CD4-positive, alpha-beta T cell treated with Interleukin-2 at 100 ng/mL for 4 hours (primary cell): ENCODE measurements at regions not wholly inside any gene's neighbourhood (a gene's known extent, or its start where the extent isn't known, plus 50 kb on each side); places are given as distances from the start of the nearest gene placed in this dataset.

Experiments used
- DNase-seq: peaks from one replicate; pipeline ENCODE4 v3.0.0-alpha.2; 2020; ENCODE audit warnings: low spot score

DNA sequence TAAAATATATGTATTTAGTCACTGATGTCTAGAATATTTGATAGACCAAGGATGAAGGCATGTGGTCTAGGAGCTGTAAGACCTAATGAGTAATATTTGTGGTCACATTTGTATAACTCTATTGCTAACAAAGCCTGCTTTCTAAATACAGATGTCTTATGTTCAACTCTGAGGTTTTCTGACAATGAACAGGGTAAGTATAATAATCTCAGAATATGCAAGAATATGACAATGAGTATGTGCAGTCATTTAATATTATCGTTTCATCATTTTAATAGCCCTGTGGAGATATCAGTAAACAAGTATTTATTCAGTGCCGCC is 389.6 kb downstream of the LRIG3 start:
- DNase-seq: no peak

DNA sequence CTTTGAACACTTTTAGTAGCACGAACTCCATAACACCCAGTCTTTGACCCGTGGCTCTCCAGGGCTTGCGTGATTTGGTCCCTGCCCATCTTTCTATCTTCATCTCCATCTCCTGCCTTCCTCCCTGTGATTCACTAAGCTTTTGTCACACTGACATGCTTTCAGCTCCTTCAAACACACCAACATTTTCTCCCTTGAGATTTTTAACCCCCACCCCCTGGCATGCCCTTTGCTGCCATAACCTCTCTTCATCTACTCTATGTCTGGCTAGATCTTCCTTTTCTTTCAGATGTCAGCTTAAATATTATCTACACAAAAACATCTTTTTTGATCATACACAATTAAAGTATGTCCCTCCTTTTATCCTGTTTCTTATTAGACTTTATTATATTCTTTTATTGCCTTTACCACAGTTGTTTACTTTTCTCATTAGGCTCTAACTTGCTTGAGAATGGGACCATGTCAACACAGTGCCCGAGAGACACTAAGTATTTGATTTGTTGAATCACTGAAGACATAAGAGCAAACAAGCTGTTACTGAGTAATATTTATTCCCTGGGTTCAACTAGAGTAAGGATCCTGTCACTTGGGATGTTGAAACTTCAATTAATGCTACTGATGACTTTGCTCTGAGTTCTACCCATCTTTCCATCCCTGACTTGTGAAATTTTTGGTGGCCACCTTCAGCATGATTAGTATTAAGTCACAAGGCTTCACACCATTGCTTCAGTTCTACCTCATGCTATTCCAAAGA is 387.3 kb downstream of the LRIG3 start:
- DNase-seq: no peak

DNA sequence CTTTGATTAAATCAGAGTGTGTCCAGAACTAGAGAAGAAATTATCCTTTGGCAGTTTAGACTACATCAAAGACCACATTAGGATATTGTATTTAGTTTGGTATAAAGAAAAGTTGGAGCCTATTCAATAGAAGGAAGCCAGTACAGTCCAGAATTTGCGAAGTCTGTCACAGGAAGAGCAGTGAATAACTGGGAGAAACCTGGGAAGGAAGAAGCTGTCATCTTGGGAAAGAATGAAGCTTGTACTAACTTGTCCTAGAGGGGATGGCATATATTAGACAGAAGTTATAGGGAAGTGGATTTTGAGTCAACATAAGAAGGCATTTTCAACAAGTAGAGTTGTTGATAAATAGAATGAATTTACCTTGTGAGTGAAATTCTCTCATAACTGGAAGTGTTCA is 386.7 kb downstream of the LRIG3 start:
- DNase-seq: no peak

DNA sequence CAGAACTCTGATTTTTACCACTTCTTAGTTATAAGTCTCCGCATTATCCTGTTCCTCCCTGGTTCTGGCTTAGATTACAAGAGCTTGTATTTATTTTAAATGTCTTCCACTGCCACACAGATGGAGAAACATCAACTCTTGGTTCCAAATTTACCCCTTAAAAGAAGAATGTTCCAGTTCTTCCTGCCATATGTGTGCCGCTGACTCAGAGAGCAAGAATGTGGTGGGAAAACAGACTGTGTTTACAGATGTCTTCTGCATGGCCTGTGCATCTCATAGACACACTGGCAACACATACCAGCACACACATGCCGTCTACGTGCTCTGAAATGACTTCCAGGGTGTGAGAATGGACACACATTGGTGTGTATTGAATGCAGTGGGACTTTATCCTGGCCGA is 383.0 kb downstream of the LRIG3 start:
- DNase-seq: no peak

DNA sequence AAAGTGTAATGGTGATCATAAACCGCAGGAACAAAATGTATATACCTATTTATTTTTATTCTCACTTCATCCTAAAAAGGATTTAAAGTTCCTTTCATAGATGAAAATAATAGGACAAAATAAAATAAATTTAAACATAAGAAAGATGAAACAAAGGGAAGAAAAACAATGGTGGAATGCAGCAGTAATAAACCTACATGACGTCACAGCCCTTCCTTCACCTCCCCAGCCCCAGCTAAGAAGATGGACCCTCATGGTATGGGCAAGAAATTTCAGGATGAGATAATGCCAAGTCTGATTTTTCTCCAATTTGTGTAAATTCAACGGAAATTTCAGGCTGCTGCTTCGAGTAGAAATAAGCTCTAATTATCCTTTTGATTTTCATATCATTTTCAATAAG is 381.0 kb downstream of the LRIG3 start:
- DNase-seq: no peak

DNA sequence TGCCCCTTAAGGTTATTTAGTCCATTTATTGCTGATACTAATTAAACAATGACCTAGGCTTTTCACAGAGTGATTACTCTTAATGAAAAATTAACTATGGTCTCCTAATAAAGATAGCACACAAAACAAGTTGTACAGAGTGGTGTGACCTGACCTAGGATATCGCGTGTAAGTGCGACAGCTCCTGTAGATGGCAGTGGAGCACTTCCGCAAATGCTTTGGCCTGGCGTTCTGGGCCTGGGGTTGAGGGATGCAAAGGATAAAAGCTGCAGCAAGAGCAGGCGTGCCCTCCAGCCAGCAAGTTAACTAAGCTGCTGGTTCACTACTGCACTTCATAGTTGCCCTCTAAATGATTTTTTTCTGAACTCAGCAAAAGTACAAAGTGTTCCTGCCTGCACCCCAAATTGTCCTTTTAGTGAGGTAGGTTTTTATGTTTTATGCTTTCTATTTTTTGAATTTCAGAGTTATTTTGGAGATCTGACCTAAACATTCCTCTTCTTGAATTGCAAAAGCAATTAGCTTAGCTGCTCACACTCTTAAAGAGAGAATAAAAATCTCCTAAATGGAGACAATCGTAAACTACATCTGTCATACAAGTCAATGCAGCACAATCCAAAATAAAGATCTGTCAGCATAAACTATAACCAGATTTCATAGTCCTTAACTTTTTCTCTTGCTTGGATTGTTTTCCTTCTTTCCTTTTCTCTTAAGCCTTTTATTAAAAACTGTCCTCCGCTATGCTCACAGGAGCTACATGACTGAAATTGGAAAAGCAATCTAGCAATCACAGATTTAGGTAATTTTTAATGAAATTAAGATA is 379.6 kb downstream of the LRIG3 start:
- no peak for DNase-seq

DNA sequence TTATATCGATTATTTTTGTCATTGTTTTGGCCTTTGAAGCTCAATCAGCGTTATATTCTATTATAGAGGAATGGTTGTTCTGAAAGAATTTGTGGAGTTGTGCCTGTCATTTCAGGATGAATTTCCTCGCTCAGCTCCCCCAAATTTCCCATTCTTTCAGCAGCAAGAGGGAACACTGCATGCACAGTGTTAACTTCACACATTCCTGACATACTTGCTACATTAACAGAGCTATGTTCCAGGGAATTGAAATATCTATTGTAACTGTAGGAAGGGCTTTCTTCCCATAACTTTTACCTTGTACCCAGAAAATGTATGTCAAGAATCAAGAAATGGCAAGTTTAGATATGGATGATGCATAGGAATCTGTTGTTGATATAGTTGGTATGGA is 379.0 kb downstream of the LRIG3 start:
- DNase-seq: no peak

DNA sequence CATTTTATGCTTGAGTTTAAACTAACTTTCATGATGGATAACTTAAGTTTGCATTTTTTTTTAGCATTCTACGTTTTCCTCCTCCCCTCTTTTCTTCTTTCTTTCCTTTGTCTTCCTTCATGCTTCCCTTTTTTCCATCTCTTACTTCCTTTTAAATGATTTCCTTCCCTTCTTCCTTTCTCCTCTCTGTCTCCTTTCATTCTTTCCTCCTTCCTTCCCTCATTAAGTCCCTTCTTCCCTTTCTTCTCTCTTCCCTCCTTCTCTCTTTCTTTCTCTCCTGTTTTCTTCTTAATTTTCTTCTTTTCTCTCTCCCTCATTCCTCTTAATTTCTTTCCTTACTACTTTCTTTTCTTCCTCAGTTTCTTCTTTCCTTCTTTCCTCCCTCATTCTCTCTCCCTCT is 376.0 kb downstream of the LRIG3 start:
- DNase-seq: no peak

DNA sequence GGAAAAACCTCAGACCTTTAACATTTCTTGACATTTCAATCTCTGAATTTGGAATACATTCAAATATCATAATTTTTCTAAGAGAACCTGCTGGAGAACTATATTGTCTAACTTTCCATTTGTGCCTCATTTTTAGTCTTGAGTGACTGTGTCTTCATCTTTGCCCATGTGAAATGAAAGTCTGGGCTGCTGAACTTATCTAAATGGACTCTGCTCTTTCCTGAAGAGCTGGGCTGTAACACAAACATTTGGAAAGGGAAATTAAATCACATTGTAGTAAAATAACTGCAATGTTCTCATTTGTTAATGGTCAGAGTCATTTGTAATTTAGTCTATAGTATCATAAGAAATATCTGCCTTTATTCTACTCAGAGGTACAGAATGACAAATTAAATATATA is 373.1 kb downstream of the LRIG3 start:
- no peak for DNase-seq

DNA sequence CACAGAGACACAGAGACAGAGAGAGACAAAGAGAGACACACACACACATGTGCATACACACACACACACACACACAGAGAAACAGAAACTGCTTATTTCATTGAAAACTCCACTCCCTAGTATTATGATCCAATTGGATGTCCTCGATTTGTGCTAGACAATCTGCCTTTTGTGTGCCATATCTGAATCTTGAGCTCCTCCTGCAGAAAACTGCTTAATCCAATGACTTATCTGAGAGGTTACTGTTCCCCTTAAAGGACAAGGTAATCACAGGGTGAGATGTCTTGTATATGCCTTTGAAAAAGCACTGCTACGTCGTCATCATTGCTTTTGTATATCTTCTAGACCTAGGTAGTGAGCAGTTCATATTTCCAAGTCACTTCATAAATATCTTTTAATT is 371.5 kb downstream of the LRIG3 start:
- no peak for DNase-seq

DNA sequence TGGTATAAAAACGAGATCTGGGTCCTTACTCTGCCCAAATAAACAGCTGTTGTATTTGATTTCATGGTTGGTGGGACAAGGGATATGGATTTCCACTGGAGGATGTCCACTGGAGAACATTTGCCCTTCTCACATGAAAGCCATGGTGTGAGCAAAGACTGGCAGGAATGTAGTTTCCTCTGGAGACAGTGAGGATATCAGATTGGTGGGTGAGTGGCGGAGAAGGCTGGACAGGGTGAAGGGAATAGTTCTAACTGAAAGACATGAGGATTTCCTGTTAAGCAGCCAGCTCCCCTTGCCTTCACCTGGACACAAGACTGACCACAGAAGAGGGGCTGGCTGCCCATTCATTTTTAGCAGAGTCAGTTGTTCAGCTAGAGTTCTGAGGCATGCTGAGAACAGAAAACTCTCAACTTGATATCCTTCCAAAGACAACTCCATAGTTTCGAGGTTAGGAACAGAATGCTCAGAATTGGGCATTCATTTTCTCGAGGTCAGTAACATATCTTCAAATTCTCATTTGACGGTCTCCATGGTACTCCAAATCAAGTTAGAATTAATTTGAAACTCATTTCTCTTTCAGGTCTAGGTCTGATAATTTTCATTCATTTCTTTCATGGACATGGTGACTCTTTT is 365.7 kb downstream of the LRIG3 start:
- no peak for DNase-seq

DNA sequence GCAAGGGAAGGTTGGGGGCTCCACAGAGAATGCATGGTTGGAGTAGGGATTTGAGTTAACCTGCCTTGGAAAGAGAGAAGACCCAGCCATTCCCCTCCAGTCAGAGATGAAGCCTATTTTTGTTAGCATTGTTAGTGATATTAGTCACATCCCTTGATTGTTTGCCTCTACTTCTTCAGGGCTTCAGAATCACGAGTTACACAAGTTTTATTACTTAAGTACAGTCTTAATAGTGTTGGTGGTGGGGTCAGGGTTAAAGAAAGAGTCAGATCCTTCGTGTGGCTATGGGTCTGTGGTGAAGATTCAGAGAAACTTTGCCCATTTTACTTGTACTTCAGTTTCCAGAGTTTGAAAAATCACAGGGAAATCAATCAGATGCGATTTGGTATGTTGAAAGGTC is 363.1 kb downstream of the LRIG3 start:
- no peak for DNase-seq

DNA sequence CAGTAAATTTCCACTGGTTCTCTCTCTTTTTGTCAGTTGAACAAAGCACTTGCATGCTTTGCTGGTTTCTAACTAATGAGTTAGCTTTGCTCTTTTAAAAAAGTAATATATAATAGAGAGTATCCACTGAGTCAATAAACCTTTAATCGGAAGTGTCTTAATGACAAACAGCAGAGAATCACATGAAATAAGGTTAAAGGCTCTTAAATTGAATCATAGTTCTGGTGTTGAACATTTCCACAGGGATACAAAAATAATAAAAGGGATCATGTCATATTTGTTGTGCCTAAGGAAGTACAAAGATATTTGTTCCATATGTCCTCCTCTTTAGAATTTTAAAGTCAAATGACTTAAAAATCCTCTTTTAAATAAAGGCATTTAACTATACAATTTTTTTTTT is 362.6 kb downstream of the LRIG3 start:
- no peak for DNase-seq

DNA sequence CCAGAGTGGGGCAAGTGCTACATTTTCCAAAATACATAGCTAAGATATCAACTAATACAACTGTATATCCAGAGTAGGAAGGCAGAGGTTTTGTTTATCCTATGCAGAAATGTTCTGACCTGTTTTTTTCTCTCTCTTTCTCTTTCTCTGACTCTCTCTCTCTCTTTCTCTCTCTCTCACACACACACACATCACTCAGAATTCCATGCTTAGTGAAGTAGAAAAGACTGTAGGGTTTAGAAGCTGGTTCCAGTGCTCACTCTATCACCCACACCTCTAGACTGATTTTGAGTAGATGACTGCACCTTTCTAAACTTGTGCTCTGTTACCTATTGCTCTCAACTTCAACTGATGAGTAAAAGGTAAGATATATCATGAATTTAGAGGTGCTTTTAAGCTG is 356.7 kb downstream of the LRIG3 start:
- no peak for DNase-seq

DNA sequence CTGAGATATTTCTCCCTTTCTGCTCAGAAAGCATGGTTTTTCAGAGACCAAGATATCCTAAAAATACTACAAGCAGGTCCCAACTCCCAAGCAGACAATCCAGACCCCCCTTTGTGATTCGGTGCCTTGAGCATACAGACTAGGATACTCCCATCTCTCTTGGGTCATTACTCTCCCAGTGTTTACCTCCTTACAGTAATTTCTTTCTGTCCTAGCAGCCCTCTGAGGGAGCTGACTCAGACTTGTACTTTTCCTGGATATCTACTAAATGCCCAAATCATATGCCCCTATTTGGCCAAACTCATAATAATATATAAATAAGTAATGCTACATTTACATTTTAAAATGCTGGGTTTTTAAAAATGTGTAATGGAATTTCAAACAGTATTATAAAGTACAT is 355.6 kb downstream of the LRIG3 start:
- DNase-seq: no peak

DNA sequence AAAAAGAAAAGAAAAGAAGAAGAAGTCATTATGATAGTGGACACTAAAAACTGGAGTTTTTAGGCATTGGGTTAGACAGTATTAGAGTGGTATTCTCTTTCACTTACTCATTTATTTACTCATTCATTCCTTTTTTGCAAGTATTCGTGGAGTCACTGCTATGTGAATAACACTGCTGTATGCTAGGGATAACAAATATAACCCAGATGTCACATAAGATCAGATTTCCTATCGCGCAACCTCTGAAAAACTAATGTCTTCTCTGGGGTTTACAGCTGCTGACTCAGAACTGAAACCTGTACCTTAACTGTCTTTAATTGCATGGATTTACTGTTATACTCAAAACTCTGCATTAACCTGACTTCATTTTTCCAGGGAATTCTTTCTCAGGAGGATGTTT is 353.7 kb downstream of the LRIG3 start:
- no peak for DNase-seq

DNA sequence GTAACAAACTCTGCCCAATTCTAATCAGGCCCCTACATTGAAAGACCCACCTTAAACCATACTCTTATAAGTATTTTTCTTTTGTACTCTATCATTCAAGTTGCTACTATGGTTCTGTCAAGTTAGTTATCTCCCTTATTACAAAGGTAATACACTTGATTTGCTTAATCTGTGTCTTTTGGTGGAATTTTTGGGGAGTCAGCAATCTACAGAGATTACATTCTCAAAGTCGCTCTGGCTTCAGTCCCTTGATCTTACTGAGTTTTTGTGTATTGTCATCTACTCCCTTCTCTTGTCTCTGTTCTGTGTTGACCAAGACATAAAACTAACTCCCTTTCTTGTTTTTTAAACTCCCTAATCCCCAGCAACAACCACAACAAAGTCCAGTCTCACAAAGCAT is 353.1 kb downstream of the LRIG3 start:
- no peak for DNase-seq

DNA sequence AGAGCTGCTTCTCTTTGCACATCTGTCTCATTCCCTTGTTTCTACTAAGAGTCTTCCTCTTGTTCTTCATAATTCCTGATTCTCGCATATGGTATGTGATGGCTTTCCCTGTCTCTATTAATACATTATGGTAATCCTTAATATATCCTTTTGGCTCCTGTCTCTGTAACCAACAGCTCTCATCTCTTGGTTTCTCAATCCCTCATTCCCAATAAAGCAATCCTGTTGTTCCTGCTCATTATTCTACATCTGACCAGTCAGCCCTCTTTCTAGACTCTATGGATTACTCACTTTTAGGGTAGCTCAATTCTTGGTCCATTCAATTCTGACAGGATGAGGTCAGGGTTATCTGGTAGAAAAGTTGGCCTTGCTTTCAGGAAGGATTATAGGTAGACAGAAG is 349.9 kb downstream of the LRIG3 start:
- no peak for DNase-seq

DNA sequence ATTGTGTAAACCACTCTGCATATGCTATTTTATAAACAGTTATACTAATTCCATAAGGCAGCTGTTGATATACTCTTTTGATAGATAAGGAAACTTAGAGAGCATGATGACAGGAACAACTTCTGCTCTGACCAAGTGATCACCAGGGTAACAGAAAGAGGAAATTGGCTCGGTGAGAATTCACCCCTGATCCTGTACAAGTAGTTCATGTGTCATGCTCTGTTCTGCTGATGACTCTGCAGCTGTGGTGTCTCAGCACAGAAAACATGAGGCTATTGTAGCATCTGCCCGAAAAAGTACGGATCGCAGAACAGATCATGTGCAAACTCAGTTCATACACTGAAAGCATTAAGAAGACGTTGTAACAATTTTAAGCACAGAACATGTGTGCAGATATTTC is 345.0 kb downstream of the LRIG3 start:
- DNase-seq: no peak

DNA sequence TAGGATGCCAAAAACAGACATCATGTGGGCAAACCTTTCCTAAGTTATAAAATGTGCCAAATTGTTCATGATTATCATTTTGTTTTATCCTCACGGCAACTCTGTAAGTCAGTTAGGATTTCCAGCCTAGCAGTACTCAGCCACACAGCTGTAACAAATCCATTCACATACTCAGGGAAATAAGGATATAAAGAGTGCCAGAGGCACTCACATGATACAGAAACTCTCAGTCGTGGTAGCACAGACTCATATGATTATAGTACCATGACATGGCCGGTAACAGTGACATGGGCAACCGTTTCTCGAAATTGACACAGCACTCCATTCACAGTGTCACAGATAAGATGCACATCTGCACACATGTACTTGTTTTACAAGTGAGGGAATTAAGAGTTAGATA is 344.2 kb downstream of the LRIG3 start:
- no peak for DNase-seq

DNA sequence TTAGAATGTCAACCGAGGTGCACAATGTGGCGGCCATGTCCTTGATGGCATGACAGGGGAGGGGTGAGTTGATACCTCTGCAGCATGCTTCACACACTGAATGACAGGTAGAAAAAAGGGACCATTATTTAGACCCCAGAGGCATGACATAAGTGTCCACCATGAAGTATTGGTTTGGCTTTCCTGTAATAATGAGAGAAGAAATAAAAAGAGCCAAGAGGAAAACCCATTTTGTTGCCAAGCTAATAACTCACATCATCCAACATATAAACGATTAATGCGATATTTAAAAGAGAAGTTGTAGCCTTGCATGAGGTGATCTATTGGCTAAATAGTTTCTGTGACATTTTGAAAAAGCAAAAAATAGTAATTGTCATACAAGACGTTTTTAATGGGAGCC is 343.4 kb downstream of the LRIG3 start:
- DNase-seq: no peak

DNA sequence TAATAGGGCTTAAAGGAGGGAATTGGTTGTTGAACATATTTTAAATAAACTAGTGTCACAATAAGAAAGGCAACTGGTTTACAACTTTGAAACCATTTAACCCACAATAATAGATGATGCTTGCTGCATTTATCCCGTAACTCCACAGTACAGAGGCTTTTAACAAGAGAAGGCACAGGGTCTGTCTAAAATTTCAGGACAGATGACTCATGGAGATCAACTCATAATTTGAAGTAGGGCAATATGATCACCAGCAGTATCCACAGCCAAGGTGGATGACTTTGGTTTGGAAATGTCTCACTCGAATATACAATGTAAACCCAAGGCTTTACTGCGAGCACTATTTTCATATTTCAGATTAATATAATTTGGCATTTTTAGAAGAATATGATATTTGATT is 340.2 kb downstream of the LRIG3 start:
- DNase-seq: no peak

DNA sequence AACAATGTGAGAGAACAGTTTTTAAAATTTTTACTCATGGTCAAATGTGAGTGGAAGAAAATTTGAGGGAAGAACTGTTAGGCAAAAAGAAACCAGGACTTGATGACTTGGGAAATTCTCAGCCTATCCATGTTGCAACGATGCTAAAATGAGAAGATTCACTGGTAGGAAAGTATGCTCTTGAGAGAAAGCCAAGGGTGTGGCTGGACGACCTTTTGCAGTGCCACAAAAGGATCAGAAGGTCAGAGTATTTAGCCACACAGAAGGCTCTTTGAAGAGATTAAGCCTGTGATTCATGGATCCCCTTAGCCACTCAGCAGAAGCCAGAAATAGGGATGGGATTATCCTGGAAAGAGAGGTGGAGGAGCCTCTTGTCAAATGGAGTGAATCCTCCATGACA is 336.8 kb downstream of the LRIG3 start:
- DNase-seq: no peak

DNA sequence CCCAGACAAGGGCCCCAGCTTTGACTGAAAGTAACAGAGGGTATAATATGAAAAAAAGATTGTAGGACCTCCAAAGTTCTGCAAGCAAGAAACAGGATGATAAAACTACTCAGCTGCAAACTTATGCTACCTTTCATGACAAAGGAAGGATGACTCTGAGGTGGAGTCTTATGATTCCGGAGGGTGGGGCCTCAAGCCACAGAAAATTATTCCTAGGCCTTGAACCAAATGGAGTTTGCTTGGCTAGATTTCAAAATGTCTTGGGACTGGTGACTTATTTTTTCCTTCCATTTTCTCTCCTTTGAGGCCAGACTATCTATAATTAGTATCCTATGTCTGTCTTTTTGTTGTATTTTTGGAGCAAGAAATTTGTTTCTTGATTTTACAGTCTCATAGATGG is 336.4 kb downstream of the LRIG3 start:
- DNase-seq: no peak
